22Rv1 (cell line): ENCODE measurements at regions not wholly inside any gene's neighbourhood (a gene's known extent, or its start where the extent isn't known, plus 50 kb on each side); places are given as distances from the start of the nearest gene placed in this dataset.

ENCODE experiments used
- CTCF ChIP-seq: fragments of 450-650 bp; IDR thresholded peaks from 2 replicates; pipeline ENCODE4 v1.5.1; 2017; ENCODE audit warnings: mild to moderate bottlenecking
- ZFX ChIP-seq: fragments of 450-650 bp; IDR thresholded peaks from 2 replicates; pipeline ENCODE4 v1.6.1; 2017; ENCODE audit warnings: antibody characterized with exemption, borderline replicate concordance

GRCh38 chr5:57335092-57335660 lies 147.4 kb downstream of the ACTBL2 start:
- no peak for TF ChIP-seq CTCF
- no peak for TF ChIP-seq ZFX
